Astrocyte (in vitro differentiated cells and primary cell): ENCODE measurements at regions not wholly inside any gene's neighbourhood (a gene's known extent, or its start where the extent isn't known, plus 50 kb on each side); places are given as distances from the start of the nearest gene placed in this dataset.

ENCODE experiments used
- DNase-seq: peaks from one replicate; pipeline ENCODE4 v3.0.0-alpha.2; 2010; ENCODE audit warnings: low read depth
- FAIRE-seq: peaks from 2 replicates; lab custom pipeline; 2011; peaks lifted over from hg19 to GRCh38; lab: Jason Lieb, UNC
- H2AFZ ChIP-seq: 2 replicates; pipeline ENCODE4 v1.6.0; 2012; ENCODE audit warnings: low read depth, low read length, inconsistent platforms
- H3K27ac ChIP-seq: 2 replicates; pipeline ENCODE4 v1.5.1; 2011; ENCODE audit warnings: low read depth, low read length, inconsistent platforms
- H3K27me3 ChIP-seq: 2 replicates; pipeline ENCODE4 v1.6.0; 2011; ENCODE audit warnings: low read length, inconsistent platforms; ENCODE audit not compliant: insufficient read depth
- H3K36me3 ChIP-seq: 2 replicates; pipeline ENCODE4 v1.5.1; 2011; ENCODE audit warnings: low read length, inconsistent platforms; ENCODE audit not compliant: insufficient read depth
- H3K4me1 ChIP-seq: 2 replicates; pipeline ENCODE4 v1.5.1; 2011; ENCODE audit warnings: low read length, inconsistent platforms; ENCODE audit not compliant: insufficient read depth
- H3K4me2 ChIP-seq: 2 replicates; pipeline ENCODE4 v1.6.0; 2012; ENCODE audit warnings: low read length, inconsistent platforms
- H3K4me3 ChIP-seq: 2 replicates; pipeline ENCODE4 v1.5.1; 2011; ENCODE audit warnings: low read depth, mild to moderate bottlenecking, low read length, inconsistent platforms; ENCODE audit not compliant: insufficient read depth
- H3K79me2 ChIP-seq: 2 replicates; pipeline ENCODE4 v1.6.0; 2012; ENCODE audit warnings: mild to moderate bottlenecking, low read length, inconsistent platforms; ENCODE audit not compliant: insufficient read depth
- H3K9ac ChIP-seq: 2 replicates; pipeline ENCODE4 v1.6.0; 2012; ENCODE audit warnings: mild to moderate bottlenecking, low read length, inconsistent platforms
- H3K9me3 ChIP-seq: 2 replicates; pipeline ENCODE4 v1.5.1; 2012; ENCODE audit warnings: low read depth, mild to moderate bottlenecking, low read length, inconsistent platforms; ENCODE audit not compliant: insufficient read depth
- H4K20me1 ChIP-seq: 2 replicates; pipeline ENCODE4 v1.6.0; 2012; ENCODE audit warnings: low read length, inconsistent platforms; ENCODE audit not compliant: insufficient read depth
- H3K27ac Mint-ChIP-seq: one replicate; pipeline ENCODE4 v1.8.0; 2021; ENCODE audit warnings: mild to moderate bottlenecking, mixed read lengths; ENCODE audit not compliant: unreplicated experiment
- H3K27me3 Mint-ChIP-seq: one replicate; pipeline ENCODE4 v1.8.0; 2021; ENCODE audit warnings: low read depth, mixed read lengths; ENCODE audit not compliant: unreplicated experiment
- H3K36me3 Mint-ChIP-seq: one replicate; pipeline ENCODE4 v1.8.0; 2021; ENCODE audit warnings: low read depth, mixed read lengths; ENCODE audit not compliant: unreplicated experiment
- H3K4me1 Mint-ChIP-seq: one replicate; pipeline ENCODE4 v1.8.0; 2021; ENCODE audit warnings: low read depth, mixed read lengths; ENCODE audit not compliant: unreplicated experiment
- H3K4me3 Mint-ChIP-seq: one replicate; pipeline ENCODE4 v1.8.0; 2021; ENCODE audit warnings: mild to moderate bottlenecking, moderate library complexity, mixed read lengths; ENCODE audit not compliant: unreplicated experiment
- H3K9me3 Mint-ChIP-seq: one replicate; pipeline ENCODE4 v1.8.0; 2021; ENCODE audit warnings: mild to moderate bottlenecking, mixed read lengths; ENCODE audit not compliant: unreplicated experiment
- CTCF ChIP-seq: IDR thresholded peaks from 2 replicates; pipeline ENCODE4 v1.5.1; 2011; ENCODE audit warnings: low read depth, mild to moderate bottlenecking, inconsistent platforms, low read length, moderate library complexity; ENCODE audit not compliant: insufficient read depth
- EZH2 ChIP-seq: IDR thresholded peaks from 2 replicates; pipeline ENCODE4 v1.6.1; 2012; ENCODE audit warnings: mild to moderate bottlenecking, low read length, inconsistent platforms; ENCODE audit not compliant: insufficient read depth

- Mint-ChIP-seq H3K4me1 (peaks cover 8% of the 10 kb centered on the region), H3K27ac (no peak overlapping the region), H3K4me3 (no peak overlapping the region), H3K27me3 (peaks cover 8% of the 10 kb centered on the region), H3K9me3 (peaks cover 4% of the 10 kb centered on the region), H3K36me3 (no peaks in the 10 kb centered on the region)
- no peaks in the 10 kb centered on the region for H3K4me1 ChIP-seq
- H3K4me2 ChIP-seq = no peak overlapping the region
- H3K36me3 ChIP-seq = no peaks in the 10 kb centered on the region
- TF ChIP-seq EZH2 (no peak), CTCF (no peak)
- H3K4me3 ChIP-seq = no peak overlapping the region
- H4K20me1 ChIP-seq = no peaks in the 10 kb centered on the region
- H3K27me3 ChIP-seq = no peaks in the 10 kb centered on the region
- no peaks in the 10 kb centered on the region for H3K9me3 ChIP-seq
- H3K9ac ChIP-seq = no peak overlapping the region
- H3K27ac ChIP-seq = no peak overlapping the region
- no peaks in the 10 kb centered on the region for H3K79me2 ChIP-seq
- no peak overlapping the region for H2AFZ ChIP-seq
- no peak for DNase-seq
- no peak for FAIRE-seq
Observed at GRCh38 chr2:133956434-133956935, 297.4 kb upstream of the MGAT5 start.

- H3K4me3 ChIP-seq = no peak overlapping the region
- no peaks in the 10 kb centered on the region for H4K20me1 ChIP-seq
- H3K27me3 ChIP-seq = peaks cover 5% of the 10 kb centered on the region
- H3K36me3 Mint-ChIP-seq = no peaks in the 10 kb centered on the region
- TF ChIP-seq EZH2 = no peak
- no peak for TF ChIP-seq CTCF
- no peaks in the 10 kb centered on the region for H3K79me2 ChIP-seq
- no peak overlapping the region for H3K4me2 ChIP-seq
- H3K9me3 ChIP-seq = no peaks in the 10 kb centered on the region
- H3K9ac ChIP-seq = no peak overlapping the region
- peaks cover 4% of the 10 kb centered on the region for H3K9me3 Mint-ChIP-seq
- FAIRE-seq = no peak
- H3K4me1 Mint-ChIP-seq = peaks cover 8% of the 10 kb centered on the region
- H3K27me3 Mint-ChIP-seq = peaks cover 13% of the 10 kb centered on the region
- no peak for DNase-seq
- H3K4me3 Mint-ChIP-seq = no peak overlapping the region
- H3K27ac ChIP-seq = no peak overlapping the region
- no peak overlapping the region for H2AFZ ChIP-seq
- H3K36me3 ChIP-seq = no peaks in the 10 kb centered on the region
- no peak overlapping the region for H3K27ac Mint-ChIP-seq
- H3K4me1 ChIP-seq = no peaks in the 10 kb centered on the region
Observed at GRCh38 chr2:133957724-133958480, 296.0 kb upstream of the MGAT5 start.

- peaks cover 2% of the 10 kb centered on the region for H3K9me3 Mint-ChIP-seq
- H3K27ac Mint-ChIP-seq = no peak overlapping the region
- FAIRE-seq (no peak), DNase-seq (no peak)
- Histone ChIP-seq H3K9me3 (no peaks in the 10 kb centered on the region), H2AFZ (no peak overlapping the region), H4K20me1 (no peaks in the 10 kb centered on the region), H3K79me2 (no peaks in the 10 kb centered on the region), H3K4me2 (no peak overlapping the region), H3K4me1 (no peaks in the 10 kb centered on the region), H3K9ac (no peak overlapping the region), H3K4me3 (no peak overlapping the region), H3K27me3 (peaks cover 5% of the 10 kb centered on the region), H3K27ac (no peak overlapping the region), H3K36me3 (no peaks in the 10 kb centered on the region)
- TF ChIP-seq EZH2 (no peak), CTCF (no peak)
- H3K27me3 Mint-ChIP-seq = peaks cover 13% of the 10 kb centered on the region
- no peaks in the 10 kb centered on the region for H3K36me3 Mint-ChIP-seq
- H3K4me1 Mint-ChIP-seq = peaks cover 8% of the 10 kb centered on the region
- H3K4me3 Mint-ChIP-seq = no peak overlapping the region
Observed at GRCh38 chr2:133959066-133959465, 294.8 kb upstream of the MGAT5 start.
